MM.1S (cell line): ENCODE measurements at regions not wholly inside any gene's neighbourhood (a gene's known extent, or its start where the extent isn't known, plus 50 kb on each side); places are given as distances from the start of the nearest gene placed in this dataset.

ENCODE experiments used
- DNase-seq: peaks from one replicate; pipeline ENCODE4 v3.0.0-alpha.2; 2015
- H2AFZ ChIP-seq: fragments of 300-600 bp; sonication (generic); 2 replicates; pipeline ENCODE4 v1.6.0; 2016; ENCODE audit warnings: antibody characterized with exemption, low read length
- H3F3A ChIP-seq: fragments of 300-600 bp; sonication (generic); 2 replicates; pipeline ENCODE4 v1.6.1; 2016; ENCODE audit warnings: mild to moderate bottlenecking, antibody characterized with exemption, low read length, moderate library complexity, mixed read lengths; ENCODE audit not compliant: insufficient read depth
- H3K27ac ChIP-seq: fragments of 300-600 bp; sonication (generic); 2 replicates; pipeline ENCODE4 v1.5.1; 2016; ENCODE audit warnings: mild to moderate bottlenecking, low read length
- H3K27me3 ChIP-seq: fragments of 300-600 bp; sonication (generic); replicated peaks from 2 replicates; pipeline ENCODE4 v1.6.0; 2016; ENCODE audit warnings: low read length; ENCODE audit not compliant: insufficient read depth
- H3K36me3 ChIP-seq: fragments of 300-600 bp; sonication (generic); replicated peaks from 2 replicates; pipeline ENCODE4 v1.6.1; 2016; ENCODE audit warnings: mild to moderate bottlenecking, low read length, mixed read lengths; ENCODE audit not compliant: insufficient read depth
- H3K4me1 ChIP-seq: fragments of 300-600 bp; sonication (generic); 2 replicates; pipeline ENCODE4 v1.6.1; 2016; ENCODE audit warnings: low read length, mixed read lengths
- H3K4me2 ChIP-seq: fragments of 300-600 bp; sonication (generic); 2 replicates; pipeline ENCODE4 v1.6.0; 2016; ENCODE audit warnings: low read depth, low read length
- H3K4me3 ChIP-seq: fragments of 300-600 bp; sonication (generic); 2 replicates; pipeline ENCODE4 v1.5.1; 2016; ENCODE audit warnings: low read length, mixed read lengths
- H3K79me2 ChIP-seq: fragments of 300-600 bp; sonication (generic); 2 replicates; pipeline ENCODE4 v1.6.1; 2016; ENCODE audit warnings: mixed run types, low read length, mixed read lengths
- H3K9ac ChIP-seq: fragments of 300-600 bp; sonication (generic); 2 replicates; pipeline ENCODE4 v1.6.1; 2016; ENCODE audit warnings: low read length, mixed read lengths
- H3K9me2 ChIP-seq: fragments of 300-600 bp; sonication (generic); replicated peaks from 2 replicates; pipeline ENCODE4 v1.6.1; 2016; ENCODE audit warnings: mild to moderate bottlenecking, low read length, mixed read lengths; ENCODE audit not compliant: insufficient read depth
- H3K9me3 ChIP-seq: fragments of 300-600 bp; sonication (generic); replicated peaks from 2 replicates; pipeline ENCODE4 v1.6.1; 2016; ENCODE audit warnings: mild to moderate bottlenecking, low read length, mixed read lengths; ENCODE audit not compliant: insufficient read depth
- H4K20me1 ChIP-seq: fragments of 300-600 bp; sonication (generic); 2 replicates; pipeline ENCODE4 v1.6.1; 2016; ENCODE audit warnings: mild to moderate bottlenecking, low read length, moderate library complexity, mixed read lengths; ENCODE audit not compliant: insufficient read depth
- CTCF ChIP-seq: fragments of 300-600 bp; sonication (generic); IDR thresholded peaks from 2 replicates; pipeline ENCODE4 v1.5.1; 2016; ENCODE audit warnings: antibody characterized with exemption, low read length, mixed read lengths
- EZH2 ChIP-seq: fragments of 300-600 bp; sonication (generic); optimal IDR thresholded peaks from 2 replicates; pipeline ENCODE3; 2017; ENCODE audit warnings: low read depth, mild to moderate bottlenecking, antibody characterized with exemption, low read length, mixed read lengths
- EZH2phosphoT487 ChIP-seq: fragments of 300-600 bp; sonication (generic); IDR thresholded peaks from 2 replicates; pipeline ENCODE4 v1.6.1; 2018; ENCODE audit warnings: antibody characterized with exemption, low read length

GRCh38 chr11:116431842-116432241 is 340.9 kb downstream of the BUD13 start:
- Histone ChIP-seq H2AFZ (no peak overlapping the region), H3K27me3 (no peaks in the 10 kb centered on the region), H3K9me3 (no peaks in the 10 kb centered on the region), H3F3A (no peaks in the 10 kb centered on the region), H4K20me1 (no peaks in the 10 kb centered on the region), H3K9me2 (no peaks in the 10 kb centered on the region), H3K36me3 (no peaks in the 10 kb centered on the region), H3K79me2 (no peaks in the 10 kb centered on the region), H3K9ac (no peak overlapping the region), H3K4me2 (no peak overlapping the region), H3K4me3 (no peak overlapping the region), H3K27ac (no peak overlapping the region), H3K4me1 (no peaks in the 10 kb centered on the region)
- no peak for TF ChIP-seq EZH2phosphoT487
- TF ChIP-seq CTCF, result no peak
- no peak for TF ChIP-seq EZH2
- no peak for DNase-seq

- H3K4me3 ChIP-seq, result no peak overlapping the region
- no peak for DNase-seq
- no peaks in the 10 kb centered on the region for H3K9me3 ChIP-seq
- no peaks in the 10 kb centered on the region for H4K20me1 ChIP-seq
- H3K9me2 ChIP-seq, result no peaks in the 10 kb centered on the region
- H3K36me3 ChIP-seq, result no peaks in the 10 kb centered on the region
- no peaks in the 10 kb centered on the region for H3K4me1 ChIP-seq
- no peak overlapping the region for H3K9ac ChIP-seq
- no peaks in the 10 kb centered on the region for H3K27me3 ChIP-seq
- TF ChIP-seq EZH2 (no peak), EZH2phosphoT487 (no peak), CTCF (no peak)
- no peak overlapping the region for H3K27ac ChIP-seq
- no peaks in the 10 kb centered on the region for H3K79me2 ChIP-seq
- H3F3A ChIP-seq, result no peaks in the 10 kb centered on the region
- H3K4me2 ChIP-seq, result no peak overlapping the region
- H2AFZ ChIP-seq, result no peak overlapping the region
These were observed 344.2 kb downstream of the BUD13 start for GRCh38 chr11:116428638-116428975.

- Histone ChIP-seq H3K27me3 (no peaks in the 10 kb centered on the region), H3K4me1 (no peaks in the 10 kb centered on the region), H3K4me3 (no peak overlapping the region), H4K20me1 (no peaks in the 10 kb centered on the region), H2AFZ (no peak overlapping the region), H3K9me3 (no peaks in the 10 kb centered on the region), H3K9ac (no peak overlapping the region), H3K4me2 (no peak overlapping the region), H3K9me2 (no peaks in the 10 kb centered on the region), H3K36me3 (no peaks in the 10 kb centered on the region), H3F3A (no peaks in the 10 kb centered on the region), H3K79me2 (no peaks in the 10 kb centered on the region), H3K27ac (no peak overlapping the region)
- DNase-seq, result no peak
- TF ChIP-seq CTCF (no peak), EZH2phosphoT487 (no peak), EZH2 (no peak)
These were observed 344.7 kb downstream of the BUD13 start for GRCh38 chr11:116427903-116428637.
